Activated naive CD4-positive, alpha-beta T cell treated with anti-CD3 and anti-CD28 coated beads, Interleukin-2, amount 10 ng/mL, durations not matched to agents 7 days and 5 days (primary cell): ENCODE measurements at regions not wholly inside any gene's neighbourhood (a gene's known extent, or its start where the extent isn't known, plus 50 kb on each side); places are given as distances from the start of the nearest gene placed in this dataset.
A peak's percentile ranks its signal among the peaks of the same experiment; 100 is the strongest.

ENCODE experiments used
- CTCF ChIA-PET: fragments of 350-600 bp; sonication (Branson Sonifier 250); formaldehyde crosslinking; loops from one replicate; lab custom pipeline; 2021; ENCODE audit warnings: antibody characterized with exemption; lab: Charles Lee
- DNase-seq: peaks from one replicate; pipeline ENCODE4 v3.0.0-alpha.2; 2020
- H3K27ac Mint-ChIP-seq: one replicate; pipeline ENCODE4 v1.8.0; 2021; ENCODE audit warnings: mild to moderate bottlenecking, moderate library complexity, mixed read lengths
- H3K27me3 Mint-ChIP-seq: one replicate; pipeline ENCODE4 v1.8.0; 2021; ENCODE audit warnings: mild to moderate bottlenecking, mixed read lengths
- H3K36me3 Mint-ChIP-seq: one replicate; pipeline ENCODE4 v1.8.0; 2021; ENCODE audit warnings: mixed read lengths
- H3K4me1 Mint-ChIP-seq: one replicate; pipeline ENCODE4 v1.8.0; 2021; ENCODE audit warnings: mixed read lengths
- H3K4me3 Mint-ChIP-seq: one replicate; pipeline ENCODE4 v1.8.0; 2021; ENCODE audit warnings: mild to moderate bottlenecking, moderate library complexity, mixed read lengths
- H3K9me3 Mint-ChIP-seq: one replicate; pipeline ENCODE4 v1.8.0; 2021; ENCODE audit warnings: mixed read lengths

DNA sequence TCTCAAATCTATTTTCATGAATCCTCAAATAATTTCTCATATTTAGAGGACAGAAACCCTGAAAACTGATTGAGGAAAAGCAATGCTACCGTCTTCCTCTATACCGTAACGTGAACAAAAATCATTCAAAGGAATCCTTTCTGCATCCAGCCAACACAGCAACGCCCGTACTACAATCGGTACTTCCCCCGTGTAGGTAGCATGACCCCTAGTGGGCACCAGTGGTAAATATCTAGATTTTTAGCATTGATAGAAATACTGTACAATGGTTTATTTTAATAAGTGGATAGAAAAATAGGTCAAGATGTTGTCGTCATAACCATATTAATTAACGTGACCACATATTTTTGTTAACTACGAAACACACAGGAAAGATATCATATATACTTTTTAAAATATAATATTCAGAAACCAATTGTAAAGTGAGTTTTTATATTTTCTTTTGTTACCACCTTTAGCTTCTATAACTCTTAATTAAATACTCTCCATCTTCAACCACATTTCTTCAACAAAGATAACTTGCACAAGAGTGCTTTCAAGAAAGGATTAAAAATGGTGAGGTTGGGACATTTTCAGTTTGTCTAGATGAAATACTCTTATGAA, 194.1 kb downstream of the SS18 start:
- no peak overlapping the region for H3K4me3 Mint-ChIP-seq
- H3K9me3 Mint-ChIP-seq = no peaks in the 10 kb centered on the region
- CTCF ChIA-PET = interaction anchor here (0.7 to 0.9 kb wide), 2 partner anchors 18 to 22 kb away, joined by 3 to 4 read pairs; no protein-coding TSS in a partner anchor
- H3K27me3 Mint-ChIP-seq = peaks cover 11% of the 10 kb centered on the region
- no peak overlapping the region for H3K27ac Mint-ChIP-seq
- peak; percentile 34 for DNase-seq
- no peaks in the 10 kb centered on the region for H3K36me3 Mint-ChIP-seq
- no peaks in the 10 kb centered on the region for H3K4me1 Mint-ChIP-seq

DNA sequence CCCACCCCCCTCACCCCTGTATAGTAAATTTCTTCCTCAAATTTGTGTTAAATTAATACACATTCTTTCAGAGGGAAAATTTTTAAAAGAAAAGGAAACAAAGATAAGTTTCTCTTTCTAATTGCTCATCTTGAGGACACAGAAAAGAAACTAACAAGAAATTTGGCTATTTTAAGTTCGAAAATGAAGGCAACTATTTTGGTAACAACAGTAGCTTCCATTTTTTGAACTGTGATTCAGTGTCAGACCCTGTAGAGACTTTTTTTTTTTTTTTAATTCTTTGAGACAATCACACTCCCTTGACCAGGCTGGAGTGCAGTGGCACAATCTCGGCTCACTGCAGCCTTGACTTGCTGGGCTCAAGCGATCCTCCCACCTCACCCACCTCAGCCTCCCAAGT, 194.9 kb downstream of the SS18 start:
- H3K4me3 Mint-ChIP-seq = no peak overlapping the region
- no peaks in the 10 kb centered on the region for H3K9me3 Mint-ChIP-seq
- H3K27ac Mint-ChIP-seq = no peak overlapping the region
- no peaks in the 10 kb centered on the region for H3K36me3 Mint-ChIP-seq
- DNase-seq = no peak
- H3K27me3 Mint-ChIP-seq = peaks cover 11% of the 10 kb centered on the region
- CTCF ChIA-PET = interaction anchor here (0.6 to 0.9 kb wide), 3 partner anchors 23 to 491 kb away, joined by 3 to 4 read pairs (median 4); no protein-coding TSS in a partner anchor
- H3K4me1 Mint-ChIP-seq = no peaks in the 10 kb centered on the region

DNA sequence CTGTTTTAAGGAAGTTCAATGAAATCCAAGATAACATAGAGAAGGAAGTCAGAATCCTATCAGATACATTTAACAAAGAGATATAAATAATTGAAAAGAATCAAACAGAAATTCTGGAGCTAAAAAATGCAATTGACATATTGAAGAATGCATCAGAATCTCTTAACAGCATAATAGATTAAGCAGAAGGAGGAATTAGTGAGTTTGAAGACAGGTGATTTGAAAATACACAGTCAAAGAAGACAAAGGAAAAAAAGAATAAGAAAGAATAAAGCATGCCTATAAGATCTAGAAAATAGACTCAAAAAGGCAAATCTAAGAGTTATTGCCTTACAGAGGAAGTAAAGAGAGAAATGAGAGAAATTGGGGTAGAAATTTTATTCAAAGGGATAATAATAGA, 204.1 kb downstream of the SS18 start:
- no peaks in the 10 kb centered on the region for H3K36me3 Mint-ChIP-seq
- no peaks in the 10 kb centered on the region for H3K27me3 Mint-ChIP-seq
- no peak for DNase-seq
- no peak overlapping the region for H3K4me3 Mint-ChIP-seq
- peaks cover 1% of the 10 kb centered on the region for H3K9me3 Mint-ChIP-seq
- H3K4me1 Mint-ChIP-seq = no peaks in the 10 kb centered on the region
- no peak overlapping the region for H3K27ac Mint-ChIP-seq
- CTCF ChIA-PET = no interaction called here

DNA sequence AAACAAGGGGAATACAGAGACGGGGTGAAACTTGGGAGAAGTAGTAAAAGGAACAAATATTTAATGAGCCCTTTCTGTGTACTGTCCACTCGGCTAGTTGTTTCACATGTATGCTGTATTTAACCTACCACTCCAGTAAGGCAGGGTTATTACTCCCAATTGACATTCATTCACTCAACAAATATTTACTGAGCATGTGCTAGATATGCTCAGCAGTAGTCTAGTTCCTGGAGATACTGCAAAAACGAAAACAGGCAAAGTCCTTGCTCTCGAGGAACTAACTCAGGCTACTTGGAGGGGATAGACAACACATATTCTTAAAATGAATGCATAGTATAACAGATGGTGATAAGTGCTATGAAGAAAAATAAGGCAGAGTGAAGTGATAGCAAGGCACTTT, 207.3 kb downstream of the SS18 start:
- DNase-seq = no peak
- H3K36me3 Mint-ChIP-seq = no peaks in the 10 kb centered on the region
- H3K27ac Mint-ChIP-seq = no peak overlapping the region
- peaks cover 5% of the 10 kb centered on the region for H3K27me3 Mint-ChIP-seq
- H3K4me1 Mint-ChIP-seq = no peaks in the 10 kb centered on the region
- CTCF ChIA-PET = no interaction called here
- no peak overlapping the region for H3K4me3 Mint-ChIP-seq
- peaks cover 1% of the 10 kb centered on the region for H3K9me3 Mint-ChIP-seq

DNA sequence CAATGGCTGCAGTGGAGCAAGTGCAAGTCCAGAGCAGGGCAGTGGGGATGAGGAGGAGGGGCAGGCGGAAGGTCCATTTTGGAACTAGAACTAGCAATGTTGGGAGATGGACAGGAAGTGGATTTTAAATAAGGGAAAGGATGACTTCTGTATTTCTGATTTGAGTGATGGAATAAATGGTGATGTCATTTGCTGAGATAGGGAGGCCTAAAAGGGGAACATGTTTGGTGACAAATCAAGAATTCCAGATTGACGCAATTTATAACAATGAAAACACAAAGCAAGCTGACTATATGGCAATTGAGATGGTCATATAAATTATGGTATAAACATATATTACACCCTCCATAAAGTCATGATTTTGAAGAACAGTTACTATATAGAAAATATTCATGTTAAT, 209.3 kb downstream of the SS18 start:
- CTCF ChIA-PET = no interaction called here
- H3K36me3 Mint-ChIP-seq = no peaks in the 10 kb centered on the region

DNA sequence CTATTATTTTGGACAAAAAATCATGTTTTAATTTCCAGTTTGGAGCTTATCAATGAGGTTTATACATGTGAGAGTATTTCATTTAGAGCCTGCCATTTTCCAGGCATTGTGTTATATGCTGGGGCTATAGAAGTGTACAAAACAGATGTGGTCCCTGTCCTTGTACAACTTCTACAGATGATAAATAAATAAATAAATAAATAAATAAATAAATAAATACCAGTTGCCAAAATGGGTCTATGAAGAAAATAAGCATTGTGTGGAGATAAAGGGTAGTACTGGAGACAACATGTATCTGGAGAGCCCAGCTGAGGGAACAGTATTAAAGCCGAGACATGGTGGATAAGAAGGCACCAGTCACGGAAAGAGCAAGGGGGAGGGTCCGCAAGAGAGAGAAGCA, 210.0 kb downstream of the SS18 start:
- Mint-ChIP-seq H3K9me3 (no peaks in the 10 kb centered on the region), H3K27me3 (peaks cover 5% of the 10 kb centered on the region), H3K4me1 (no peaks in the 10 kb centered on the region), H3K36me3 (no peaks in the 10 kb centered on the region), H3K27ac (no peak overlapping the region), H3K4me3 (no peak overlapping the region)
- DNase-seq = no peak
- CTCF ChIA-PET = no interaction called here

More for the DNA sequence above, 209.3 kb downstream of the SS18 start:
- Mint-ChIP-seq H3K4me1 (no peaks in the 10 kb centered on the region), H3K4me3 (no peak overlapping the region), H3K27me3 (peaks cover 5% of the 10 kb centered on the region), H3K27ac (no peak overlapping the region), H3K9me3 (no peaks in the 10 kb centered on the region)
- DNase-seq = no peak

DNA sequence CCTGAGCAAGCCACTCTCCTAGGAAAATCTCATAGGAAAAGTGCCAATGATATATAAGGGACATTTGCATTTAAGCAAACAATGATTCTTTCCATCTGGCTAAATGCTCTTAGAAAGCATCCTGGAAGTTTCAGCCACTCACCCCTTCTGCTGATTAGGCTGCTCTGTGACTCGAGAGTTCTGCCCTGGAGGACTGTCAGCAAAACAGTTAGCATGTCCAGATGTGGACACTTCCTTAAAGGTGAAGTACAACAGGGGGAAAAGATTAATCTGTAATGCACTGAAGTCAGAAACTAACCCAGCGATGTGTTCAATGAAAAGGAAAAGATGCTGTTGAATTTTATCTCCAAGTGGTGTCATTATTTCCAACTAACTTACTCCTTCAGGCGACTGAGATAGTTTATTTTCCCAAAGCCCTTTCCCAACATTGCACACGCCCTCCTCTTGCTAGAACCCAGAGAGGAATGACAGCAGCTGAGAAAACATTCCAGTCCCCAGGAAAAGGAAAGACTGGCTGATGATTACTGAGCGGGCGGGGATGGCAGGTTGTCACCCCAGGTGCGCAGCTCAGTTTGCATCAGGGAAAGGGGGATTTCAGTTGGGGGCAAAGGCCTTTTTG, 214.0 kb downstream of the SS18 start:
- Mint-ChIP-seq H3K9me3 (peaks cover 2% of the 10 kb centered on the region), H3K36me3 (no peaks in the 10 kb centered on the region), H3K4me1 (no peaks in the 10 kb centered on the region), H3K27ac (no peak overlapping the region), H3K4me3 (no peak overlapping the region), H3K27me3 (peaks cover 5% of the 10 kb centered on the region)
- CTCF ChIA-PET = no interaction called here
- DNase-seq = no peak

DNA sequence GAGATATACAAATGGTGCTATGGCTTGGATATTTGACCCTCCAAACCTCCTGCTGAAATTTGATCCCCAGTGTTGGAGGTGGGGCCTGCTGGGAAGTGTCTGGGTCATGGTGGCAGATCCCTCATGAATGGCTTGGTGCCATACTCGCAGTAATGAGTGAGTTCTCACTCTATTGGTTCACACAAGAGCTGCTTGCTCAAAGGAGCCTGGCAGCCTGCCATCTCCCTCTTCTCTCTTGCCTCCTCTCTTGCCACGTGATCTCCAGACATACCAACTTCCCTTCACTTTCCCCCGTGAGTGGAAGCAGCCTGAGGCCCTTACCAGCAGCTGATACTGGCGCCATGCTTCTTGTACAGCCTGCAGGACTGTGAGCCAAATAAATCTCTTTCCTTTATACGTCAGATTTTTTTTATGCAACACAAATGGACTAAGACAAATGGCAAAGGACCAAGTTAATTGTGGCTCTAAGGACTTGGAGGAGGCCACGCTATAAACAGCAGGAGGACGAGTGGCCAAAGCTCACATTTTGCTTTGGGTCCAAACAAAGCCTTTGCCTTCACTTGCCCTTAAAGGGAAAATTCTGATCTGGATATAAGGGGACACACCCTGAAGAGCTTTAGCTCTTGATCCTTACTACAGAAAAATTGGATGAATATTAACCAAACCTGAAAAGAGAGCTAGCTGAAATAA, 214.7 kb downstream of the SS18 start:
- CTCF ChIA-PET = no interaction called here
- no peaks in the 10 kb centered on the region for H3K36me3 Mint-ChIP-seq

DNA sequence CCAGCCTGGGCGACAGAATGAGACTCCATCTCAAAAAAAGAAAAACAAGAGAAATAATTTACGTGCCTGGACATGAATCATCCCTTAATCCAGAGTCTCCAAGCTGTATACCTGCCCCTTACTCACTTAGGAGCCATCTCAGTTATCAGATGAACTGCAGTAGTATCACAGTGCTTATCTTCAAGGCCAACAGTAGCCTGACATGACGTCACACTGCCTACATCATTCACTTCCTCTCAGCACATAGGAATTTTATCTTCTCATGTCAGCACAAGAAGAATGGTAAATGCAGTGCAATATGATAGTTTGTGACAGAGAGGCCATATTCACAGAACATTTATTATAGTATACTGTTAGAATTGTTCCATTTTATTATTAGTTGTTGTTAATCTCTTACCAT, 216.6 kb downstream of the SS18 start:
- H3K36me3 Mint-ChIP-seq = no peaks in the 10 kb centered on the region
- H3K9me3 Mint-ChIP-seq = peaks cover 2% of the 10 kb centered on the region
- no peak overlapping the region for H3K27ac Mint-ChIP-seq

More for the DNA sequence above, 214.7 kb downstream of the SS18 start:
- H3K27me3 Mint-ChIP-seq = peaks cover 2% of the 10 kb centered on the region
- no peak for DNase-seq
- H3K4me1 Mint-ChIP-seq = no peaks in the 10 kb centered on the region
- peaks cover 2% of the 10 kb centered on the region for H3K9me3 Mint-ChIP-seq
- H3K27ac Mint-ChIP-seq = no peak overlapping the region
- no peak overlapping the region for H3K4me3 Mint-ChIP-seq

DNA sequence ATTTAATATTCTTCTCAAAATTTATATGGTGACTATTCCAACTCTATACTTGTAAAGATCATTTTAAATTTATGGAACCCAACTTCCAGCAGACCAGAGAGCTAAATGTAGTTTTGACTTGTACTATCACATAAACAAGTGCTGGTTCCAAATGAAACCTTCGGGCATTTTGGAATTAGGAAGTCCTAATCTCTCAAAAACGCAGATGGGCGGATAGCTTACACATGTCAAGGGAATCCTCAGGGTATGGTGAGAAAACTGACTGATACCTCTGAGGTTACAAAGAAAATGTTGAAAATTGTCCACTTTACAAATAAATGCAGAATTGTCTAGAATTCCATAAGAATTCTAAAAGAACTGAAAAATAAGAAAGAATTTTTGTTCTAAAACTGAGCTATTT, 224.1 kb downstream of the SS18 start:
- CTCF ChIA-PET = no interaction called here
- Mint-ChIP-seq H3K27ac (no peak overlapping the region), H3K27me3 (no peaks in the 10 kb centered on the region), H3K36me3 (no peaks in the 10 kb centered on the region), H3K4me1 (no peaks in the 10 kb centered on the region), H3K4me3 (no peak overlapping the region), H3K9me3 (no peaks in the 10 kb centered on the region)
- DNase-seq = no peak

More for the DNA sequence above, 216.6 kb downstream of the SS18 start:
- CTCF ChIA-PET = no interaction called here
- H3K27me3 Mint-ChIP-seq = no peaks in the 10 kb centered on the region
- H3K4me1 Mint-ChIP-seq = no peaks in the 10 kb centered on the region
- no peak overlapping the region for H3K4me3 Mint-ChIP-seq
- no peak for DNase-seq

DNA sequence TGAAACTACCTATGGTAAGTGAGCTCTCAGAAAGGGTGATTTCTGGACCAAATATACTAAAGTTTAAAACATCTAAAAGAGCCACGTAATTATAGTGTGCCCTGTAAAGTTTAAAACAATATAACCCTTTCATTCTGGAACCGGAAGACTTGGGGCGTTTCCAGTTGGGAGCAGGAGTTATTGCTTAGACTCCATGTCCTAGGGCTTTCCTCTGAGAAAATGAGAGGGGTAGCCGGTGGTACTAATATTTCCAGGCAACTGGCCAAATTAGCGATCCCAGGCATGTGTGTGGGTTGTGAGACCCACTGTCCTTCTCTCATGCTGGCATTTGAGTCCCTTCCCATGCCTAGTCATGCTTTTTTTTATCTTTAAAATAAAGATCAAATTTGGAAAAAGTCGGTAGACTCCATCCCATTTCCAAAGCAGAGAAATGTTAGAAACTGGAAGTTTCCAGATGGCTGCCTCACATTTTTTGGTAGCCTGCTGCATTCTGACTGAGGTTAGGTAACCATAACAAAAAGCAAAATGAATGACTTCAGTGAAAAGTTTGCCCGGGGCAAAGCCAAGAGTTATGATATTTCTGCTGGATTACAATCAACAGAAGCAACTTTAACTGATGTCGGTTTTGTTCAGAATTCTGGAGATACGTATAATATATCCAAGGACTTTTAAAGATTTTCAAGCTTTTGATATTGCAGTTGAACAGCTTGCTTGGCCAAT, 227.4 kb downstream of the SS18 start:
- CTCF ChIA-PET = no interaction called here
- no peak for DNase-seq
- no peak overlapping the region for H3K4me3 Mint-ChIP-seq

DNA sequence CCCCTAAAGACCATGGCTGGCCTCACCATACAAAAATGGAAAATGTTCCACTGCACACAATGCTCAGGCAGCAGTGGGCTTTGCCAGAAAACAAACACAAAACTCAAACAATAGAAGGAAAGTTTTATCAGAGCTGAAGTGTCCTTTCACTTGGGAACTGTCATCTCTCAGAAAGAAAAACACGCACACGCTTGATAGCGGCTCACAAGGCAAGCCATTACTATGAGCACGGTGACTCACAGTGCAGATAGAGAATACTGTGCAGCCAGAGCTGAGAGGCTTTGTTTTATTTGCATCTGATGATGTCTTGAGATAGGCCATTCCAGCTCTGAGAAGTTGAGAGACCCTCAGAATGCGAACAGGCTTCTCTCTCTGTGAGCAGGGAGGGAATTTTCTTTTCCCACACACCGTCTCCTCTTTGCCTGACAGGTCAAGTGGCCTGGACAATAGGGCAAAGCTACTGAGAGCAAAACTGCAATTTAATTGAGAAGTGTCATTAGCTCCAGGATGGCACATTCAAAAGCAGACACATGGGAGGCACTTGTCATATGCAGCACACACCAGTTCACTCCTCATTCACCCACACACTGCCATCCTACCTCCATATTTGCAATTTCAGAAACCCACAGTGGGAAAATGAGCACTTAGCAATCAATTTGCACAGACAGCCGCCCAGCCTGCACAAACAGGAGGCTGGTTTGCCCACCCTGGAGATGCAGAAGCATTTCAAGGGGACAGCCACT, 236.6 kb downstream of the SS18 start:
- H3K27ac Mint-ChIP-seq = no peak overlapping the region
- H3K4me3 Mint-ChIP-seq = no peak overlapping the region
- DNase-seq = no peak

More for the DNA sequence above, 227.4 kb downstream of the SS18 start:
- Mint-ChIP-seq H3K27ac (no peak overlapping the region), H3K27me3 (no peaks in the 10 kb centered on the region), H3K9me3 (no peaks in the 10 kb centered on the region), H3K36me3 (no peaks in the 10 kb centered on the region), H3K4me1 (no peaks in the 10 kb centered on the region)

DNA sequence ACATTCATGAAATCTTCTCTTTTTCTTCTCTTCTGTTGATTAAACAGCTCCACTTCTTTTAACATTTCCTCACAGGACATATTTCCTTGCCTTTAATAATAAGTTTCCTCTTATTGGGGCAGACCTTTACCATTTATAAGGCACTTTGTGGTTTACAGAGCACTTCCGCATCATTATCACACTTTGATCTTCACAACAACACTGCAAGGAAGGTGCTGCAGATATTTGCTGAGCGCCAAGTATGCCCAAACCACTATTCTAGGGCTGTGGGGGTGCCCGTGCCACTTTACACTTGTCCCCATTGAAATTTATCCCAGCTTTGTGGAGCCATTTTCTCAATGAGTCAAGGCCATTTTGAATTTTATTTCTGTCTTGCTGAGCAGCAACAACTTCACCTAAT, 246.6 kb downstream of the SS18 start:
- Mint-ChIP-seq H3K4me3 (no peak overlapping the region), H3K27me3 (peaks cover 10% of the 10 kb centered on the region), H3K4me1 (no peaks in the 10 kb centered on the region), H3K27ac (no peak overlapping the region), H3K9me3 (no peaks in the 10 kb centered on the region), H3K36me3 (no peaks in the 10 kb centered on the region)
- DNase-seq = no peak
- CTCF ChIA-PET = no interaction called here

More for the DNA sequence above, 236.6 kb downstream of the SS18 start:
- no peaks in the 10 kb centered on the region for H3K27me3 Mint-ChIP-seq
- no peaks in the 10 kb centered on the region for H3K4me1 Mint-ChIP-seq
- H3K9me3 Mint-ChIP-seq = no peaks in the 10 kb centered on the region
- H3K36me3 Mint-ChIP-seq = no peaks in the 10 kb centered on the region
- CTCF ChIA-PET = no interaction called here

DNA sequence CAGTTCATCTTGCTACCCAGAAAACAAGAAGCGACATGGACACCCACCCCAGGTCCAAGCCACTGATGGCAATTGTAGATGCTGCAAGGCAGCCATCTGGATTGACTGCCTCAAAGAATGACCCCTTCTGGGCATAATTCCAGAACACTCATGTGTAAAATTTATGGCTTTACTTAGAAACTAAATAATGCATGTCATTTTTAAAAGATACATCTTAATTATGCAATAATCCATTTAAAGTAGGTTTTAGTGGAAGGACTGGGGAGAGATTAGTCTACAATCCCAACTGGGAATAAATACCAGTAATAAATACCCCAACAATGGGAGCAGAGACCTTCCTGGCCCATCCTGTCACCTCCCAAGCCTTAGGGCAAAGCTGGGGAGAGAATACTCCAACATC, 247.7 kb downstream of the SS18 start:
- Mint-ChIP-seq H3K27ac (no peak overlapping the region), H3K36me3 (no peaks in the 10 kb centered on the region), H3K4me3 (no peak overlapping the region), H3K9me3 (no peaks in the 10 kb centered on the region), H3K4me1 (no peaks in the 10 kb centered on the region), H3K27me3 (peaks cover 10% of the 10 kb centered on the region)
- no peak for DNase-seq
- CTCF ChIA-PET = no interaction called here
